Neuron (in vitro differentiated cells): ENCODE measurements at regions not wholly inside any gene's neighbourhood (a gene's known extent, or its start where the extent isn't known, plus 50 kb on each side); places are given as distances from the start of the nearest gene placed in this dataset.

Experiments used
- H2AFZ ChIP-seq: one replicate; pipeline ENCODE4 v1.6.1; 2013; ENCODE audit warnings: low read depth, mild to moderate bottlenecking, inconsistent platforms, low read length, moderate library complexity
- H3K27me3 ChIP-seq: one replicate; pipeline ENCODE4 v1.6.1; 2013; ENCODE audit warnings: low read length; ENCODE audit not compliant: insufficient read depth
- H3K36me3 ChIP-seq: one replicate; pipeline ENCODE4 v1.6.1; 2013; ENCODE audit warnings: low read length; ENCODE audit not compliant: insufficient read depth
- H3K4me1 ChIP-seq: one replicate; pipeline ENCODE4 v1.6.1; 2013; ENCODE audit warnings: low read length; ENCODE audit not compliant: insufficient read depth
- H3K4me3 ChIP-seq: 2 replicates; pipeline ENCODE4 v1.5.1; 2013; ENCODE audit warnings: mild to moderate bottlenecking, low read length, moderate library complexity
- H3K9me3 ChIP-seq: one replicate; pipeline ENCODE4 v1.6.1; 2013; ENCODE audit warnings: low read length

DNA sequence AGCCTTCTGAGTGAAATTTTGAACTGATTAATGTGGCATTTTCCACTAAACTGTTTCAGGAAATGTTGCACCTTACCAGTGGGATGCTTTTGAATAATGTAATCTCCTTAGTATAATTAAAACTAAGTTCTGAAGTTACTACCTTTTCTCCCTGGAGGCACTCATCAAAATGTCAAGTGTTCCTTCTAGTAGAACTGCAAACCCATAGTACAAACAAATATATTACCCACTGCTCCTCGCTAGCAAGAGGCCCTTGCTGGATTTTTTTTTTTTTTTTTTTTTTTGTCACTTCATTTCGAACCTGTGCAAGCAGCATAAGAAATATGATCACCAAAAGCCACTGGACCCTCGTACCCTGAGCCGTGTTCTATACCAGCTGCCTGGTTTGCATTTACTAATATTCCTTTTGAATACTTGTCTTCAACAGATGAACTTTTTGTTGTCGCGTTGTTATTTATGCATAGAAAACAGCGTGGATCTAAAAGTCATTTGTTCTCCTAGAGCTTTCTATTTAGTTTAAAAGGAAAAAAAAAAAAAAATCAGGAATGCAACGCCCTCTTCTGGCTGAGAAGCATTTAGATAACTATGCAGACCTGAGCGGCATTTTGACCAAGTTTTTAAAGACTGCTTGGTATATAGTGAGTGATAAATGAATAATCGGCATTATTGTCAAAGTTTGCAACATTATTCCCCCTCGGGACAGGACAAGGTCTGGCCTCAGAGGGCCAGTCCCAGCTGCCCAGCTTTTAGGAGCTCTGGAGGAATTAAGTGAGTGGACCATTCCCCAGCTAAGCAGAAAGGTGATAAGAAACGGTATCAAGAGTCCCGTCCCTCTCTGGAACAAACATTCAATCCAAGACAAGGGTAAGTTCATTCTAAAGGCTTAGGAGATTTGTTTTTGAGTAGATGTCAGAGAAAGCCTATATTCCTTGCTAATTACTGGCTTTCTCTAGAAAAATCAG is 162.5 kb upstream of the KIF2A start:
- Histone ChIP-seq H3K4me3 (no peak overlapping the region), H3K9me3 (no peaks in the 10 kb centered on the region), H3K27me3 (peaks cover 6% of the 10 kb centered on the region), H2AFZ (no peak overlapping the region), H3K36me3 (no peaks in the 10 kb centered on the region), H3K4me1 (peaks cover 6% of the 10 kb centered on the region)

DNA sequence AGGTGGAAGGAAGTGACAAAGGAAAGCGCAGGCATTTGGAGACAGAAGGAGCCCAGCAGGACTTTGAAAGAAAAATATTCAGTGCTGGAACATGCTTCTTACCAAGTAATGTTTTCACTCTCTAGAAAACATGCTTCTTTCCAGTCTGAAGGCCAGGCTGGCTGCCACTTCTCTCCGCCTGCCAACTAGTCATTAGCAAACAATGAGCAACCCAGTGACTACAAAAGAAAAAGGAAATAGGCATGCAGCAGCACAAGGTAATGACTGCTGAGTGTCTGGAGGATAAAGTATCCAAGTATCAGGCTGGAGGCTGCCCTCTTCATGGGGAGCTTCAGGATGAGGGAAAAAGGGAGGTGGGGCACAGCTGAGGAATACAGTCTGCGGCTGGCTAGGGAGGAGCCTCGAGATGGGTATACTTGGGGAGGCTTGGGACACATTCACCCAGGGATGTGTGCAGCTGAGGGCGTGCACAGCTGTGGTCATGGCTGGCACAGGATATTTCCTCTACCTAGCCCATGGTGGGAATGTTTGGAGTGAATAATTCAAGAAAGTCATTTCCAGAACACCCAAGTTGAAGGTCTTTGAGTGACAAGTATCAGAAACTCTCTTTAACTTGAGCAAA is 161.5 kb upstream of the KIF2A start:
- Histone ChIP-seq H3K4me3 (no peak overlapping the region), H3K4me1 (peaks cover 3% of the 10 kb centered on the region), H2AFZ (no peak overlapping the region), H3K36me3 (no peaks in the 10 kb centered on the region), H3K9me3 (no peaks in the 10 kb centered on the region), H3K27me3 (peaks cover 3% of the 10 kb centered on the region)

DNA sequence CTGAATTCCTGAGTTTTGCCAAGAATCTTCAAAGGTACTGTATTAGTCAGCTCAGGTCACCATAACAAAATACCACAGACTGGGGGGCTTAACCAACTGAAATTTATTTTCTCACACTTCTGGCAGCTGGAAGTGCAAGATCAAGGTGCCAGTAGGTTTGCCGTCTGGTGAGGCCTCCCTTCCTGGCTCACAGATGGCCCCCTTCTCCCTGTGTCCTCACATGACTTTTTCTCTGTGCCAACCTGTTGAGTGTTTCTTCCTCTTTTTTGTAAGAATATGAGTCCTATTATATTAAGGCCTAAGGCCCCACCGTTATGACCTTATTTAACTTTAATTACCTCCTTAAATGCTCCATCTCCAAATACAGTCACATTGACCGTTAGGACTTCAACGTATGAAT is 156.1 kb upstream of the KIF2A start:
- H3K36me3 ChIP-seq, result no peaks in the 10 kb centered on the region
- no peak overlapping the region for H2AFZ ChIP-seq
- peaks cover 3% of the 10 kb centered on the region for H3K27me3 ChIP-seq
- no peaks in the 10 kb centered on the region for H3K9me3 ChIP-seq
- peaks cover 16% of the 10 kb centered on the region for H3K4me1 ChIP-seq
- no peak overlapping the region for H3K4me3 ChIP-seq

DNA sequence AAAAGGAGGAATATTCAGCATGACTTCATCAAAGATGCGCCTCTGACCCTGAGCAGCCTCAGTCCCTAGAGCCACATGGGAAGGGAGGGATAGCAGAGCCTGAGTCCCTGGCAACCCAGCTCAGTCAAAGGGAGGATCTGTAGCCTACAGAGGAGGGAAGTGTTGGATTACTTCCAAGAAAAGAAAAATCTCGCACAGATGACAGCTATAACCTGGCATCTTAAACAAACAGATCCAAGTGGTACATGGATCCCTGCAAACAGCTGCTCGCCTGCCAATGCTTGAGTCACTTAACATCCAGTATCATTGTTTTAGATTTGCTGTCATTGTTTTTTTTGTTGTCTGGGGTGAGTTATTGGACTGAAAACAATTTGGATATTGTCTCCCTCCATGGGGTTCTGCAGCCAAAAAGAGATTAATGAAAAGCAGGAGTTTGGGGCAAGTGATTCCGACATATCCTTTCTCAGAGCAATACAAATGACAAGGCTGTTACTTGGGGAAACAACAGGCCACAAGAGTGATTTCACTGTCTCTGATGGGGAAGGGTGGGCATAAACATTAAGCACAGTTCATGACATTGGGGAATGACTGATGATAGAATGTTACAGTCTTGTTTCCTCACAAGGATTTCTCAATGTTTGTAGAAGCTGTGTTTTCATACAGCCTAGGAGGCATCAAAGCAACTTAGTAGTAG is 153.5 kb upstream of the KIF2A start:
- Histone ChIP-seq H3K4me1 (peaks cover 16% of the 10 kb centered on the region), H3K27me3 (no peaks in the 10 kb centered on the region), H3K4me3 (no peak overlapping the region), H2AFZ (no peak overlapping the region), H3K9me3 (no peaks in the 10 kb centered on the region), H3K36me3 (no peaks in the 10 kb centered on the region)

DNA sequence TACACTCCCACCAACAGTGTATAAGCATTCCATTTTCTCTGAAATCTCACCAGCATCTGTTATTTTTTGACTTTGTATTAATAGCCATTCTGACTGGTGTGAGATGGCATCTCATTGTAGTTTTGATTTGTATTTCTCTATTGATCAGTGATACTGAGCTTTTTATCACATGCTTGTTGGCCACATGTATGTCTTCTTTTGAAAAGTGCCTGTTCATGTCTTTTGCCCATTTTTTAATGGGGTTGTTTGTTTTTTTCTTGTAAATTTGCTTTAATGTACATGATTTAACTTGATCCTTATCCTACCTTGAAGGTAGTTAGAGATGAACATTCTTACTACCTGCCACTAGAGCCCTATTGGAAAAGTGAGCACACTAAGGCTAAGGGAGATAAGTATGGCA is 151.2 kb upstream of the KIF2A start:
- no peak overlapping the region for H2AFZ ChIP-seq
- no peak overlapping the region for H3K4me3 ChIP-seq
- no peaks in the 10 kb centered on the region for H3K36me3 ChIP-seq
- no peaks in the 10 kb centered on the region for H3K27me3 ChIP-seq
- no peaks in the 10 kb centered on the region for H3K9me3 ChIP-seq
- H3K4me1 ChIP-seq, result peaks cover 16% of the 10 kb centered on the region

DNA sequence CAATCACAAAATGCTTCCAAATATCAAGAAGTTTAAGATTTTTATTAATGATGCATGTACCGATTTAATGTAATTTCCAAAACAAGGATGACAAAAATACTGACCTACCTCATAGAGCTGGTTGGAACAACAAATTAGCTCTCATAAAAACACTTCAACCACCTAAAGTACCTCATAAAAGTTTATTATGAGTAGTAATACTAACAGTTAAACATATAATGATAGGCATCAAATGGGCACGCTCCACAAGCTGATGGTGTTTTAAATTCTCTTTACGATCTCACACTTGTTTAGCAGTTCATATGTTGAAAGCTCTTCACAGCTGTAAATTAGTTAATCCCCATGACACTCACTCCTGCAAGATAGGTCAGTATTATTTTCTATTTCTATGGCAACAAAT is 150.0 kb upstream of the KIF2A start:
- Histone ChIP-seq H3K36me3 (no peaks in the 10 kb centered on the region), H2AFZ (no peak overlapping the region), H3K27me3 (no peaks in the 10 kb centered on the region), H3K4me1 (peaks cover 16% of the 10 kb centered on the region), H3K4me3 (no peak overlapping the region), H3K9me3 (no peaks in the 10 kb centered on the region)

DNA sequence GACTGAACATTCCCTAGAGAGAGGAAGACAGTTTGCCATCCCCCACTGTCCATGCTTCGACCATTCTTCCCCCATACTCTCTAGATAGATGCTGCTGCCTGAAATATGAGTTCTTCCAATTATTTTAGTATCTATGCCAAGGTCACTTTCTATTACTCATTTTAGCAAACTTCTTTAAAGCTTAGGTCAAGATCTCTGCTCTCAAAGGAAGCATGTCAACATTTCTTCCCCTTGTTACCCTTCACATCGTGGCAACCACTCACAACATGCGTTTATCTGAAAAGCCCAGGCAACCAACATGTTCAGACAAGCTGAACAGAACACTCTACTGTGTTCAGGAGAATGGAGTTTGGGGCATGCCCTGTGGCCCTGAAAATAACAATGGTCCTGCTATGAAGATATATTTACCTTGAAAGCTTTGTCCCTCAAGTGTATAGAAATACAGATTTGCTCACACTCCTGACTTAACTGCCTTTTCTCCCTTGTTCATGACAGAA is 138.4 kb upstream of the KIF2A start:
- H3K4me3 ChIP-seq, result no peak overlapping the region
- H3K27me3 ChIP-seq, result no peaks in the 10 kb centered on the region
- peak overlapping the region; percentile 8 for H2AFZ ChIP-seq
- H3K4me1 ChIP-seq, result peaks cover 20% of the 10 kb centered on the region
- H3K36me3 ChIP-seq, result no peaks in the 10 kb centered on the region
- H3K9me3 ChIP-seq, result no peaks in the 10 kb centered on the region

DNA sequence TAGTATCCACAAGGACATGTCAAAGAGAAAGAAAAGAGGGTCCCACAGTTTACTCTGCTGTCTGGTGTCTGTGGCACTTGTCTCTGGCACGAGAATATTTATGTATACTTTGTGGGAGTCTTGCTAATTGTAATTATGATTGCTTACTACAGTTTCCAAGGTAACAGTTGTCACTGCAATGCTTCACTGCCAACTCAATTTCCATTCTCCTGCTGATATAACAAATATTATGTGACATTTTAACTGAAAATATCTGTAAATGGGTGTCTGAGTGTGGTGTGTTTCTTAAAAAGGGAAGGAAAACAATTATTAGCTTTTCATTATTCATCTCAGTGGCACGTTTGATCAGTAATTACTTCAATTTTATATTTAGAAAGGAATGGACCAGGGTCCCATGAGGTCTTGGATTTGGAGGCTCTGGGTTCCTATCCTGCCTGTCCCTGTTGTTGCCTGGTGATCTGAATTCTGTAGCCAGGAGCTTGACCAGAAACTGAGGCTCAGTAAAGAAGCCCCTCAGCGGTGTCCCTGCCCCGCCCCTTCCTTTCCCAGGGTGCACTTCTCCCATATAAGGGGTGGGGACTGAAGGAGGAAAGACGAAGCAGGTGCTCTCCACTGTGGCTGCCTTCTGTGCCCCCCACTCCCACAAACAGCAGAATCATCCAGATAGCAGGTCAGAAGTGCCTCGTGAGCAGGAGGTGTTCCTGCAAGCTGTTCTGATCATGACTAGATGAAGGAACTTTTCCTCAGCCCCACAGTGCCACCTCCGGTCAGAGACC is 137.3 kb upstream of the KIF2A start:
- Histone ChIP-seq H3K4me1 (peaks cover 20% of the 10 kb centered on the region), H3K9me3 (no peaks in the 10 kb centered on the region), H3K36me3 (no peaks in the 10 kb centered on the region), H3K27me3 (no peaks in the 10 kb centered on the region), H2AFZ (no peak overlapping the region), H3K4me3 (no peak overlapping the region)

DNA sequence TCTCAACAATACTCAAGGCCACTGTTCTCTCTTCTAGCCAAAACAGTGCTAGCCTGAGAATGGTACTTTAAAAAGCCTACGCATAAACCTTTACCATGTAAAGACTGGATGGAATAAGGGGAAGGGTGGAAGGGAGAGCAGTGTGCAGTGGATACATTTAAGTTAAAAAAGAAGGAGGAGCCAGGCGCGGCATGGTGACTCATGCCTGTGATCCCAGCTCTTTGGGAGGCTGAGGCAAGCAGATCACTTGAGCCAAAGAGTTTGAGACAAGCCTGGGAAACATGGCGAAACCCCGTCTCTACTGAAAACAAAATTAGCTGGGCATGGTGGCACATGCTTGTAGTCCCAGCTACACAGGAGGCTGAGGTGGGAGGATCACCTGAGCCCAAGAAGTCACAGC is 127.7 kb upstream of the KIF2A start:
- H3K9me3 ChIP-seq, result no peaks in the 10 kb centered on the region
- H3K36me3 ChIP-seq, result no peaks in the 10 kb centered on the region
- no peak overlapping the region for H2AFZ ChIP-seq
- no peaks in the 10 kb centered on the region for H3K4me1 ChIP-seq
- H3K4me3 ChIP-seq, result no peak overlapping the region
- H3K27me3 ChIP-seq, result no peaks in the 10 kb centered on the region

DNA sequence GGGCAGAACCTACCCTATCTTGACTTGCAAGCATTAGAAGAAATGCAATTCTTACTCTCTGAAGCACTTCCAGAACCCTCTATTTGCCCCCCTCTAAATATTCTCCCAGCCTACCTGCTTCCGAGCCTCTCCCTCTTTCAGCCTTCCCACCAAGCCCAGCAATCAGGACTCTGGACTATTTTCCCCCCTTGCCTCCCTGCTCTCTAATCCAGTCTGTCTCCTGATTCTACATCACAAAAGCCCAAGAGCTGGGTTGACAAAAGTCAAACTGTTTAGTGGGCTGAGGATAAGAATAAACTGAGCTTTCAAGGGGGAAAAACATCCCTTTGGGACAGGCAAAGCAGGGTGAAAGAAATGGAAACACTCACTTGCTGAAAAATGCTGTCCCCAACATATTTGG is 123.2 kb upstream of the KIF2A start:
- no peaks in the 10 kb centered on the region for H3K36me3 ChIP-seq
- H3K27me3 ChIP-seq, result no peaks in the 10 kb centered on the region
- no peaks in the 10 kb centered on the region for H3K9me3 ChIP-seq
- H3K4me3 ChIP-seq, result no peak overlapping the region
- no peak overlapping the region for H2AFZ ChIP-seq
- H3K4me1 ChIP-seq, result no peaks in the 10 kb centered on the region

DNA sequence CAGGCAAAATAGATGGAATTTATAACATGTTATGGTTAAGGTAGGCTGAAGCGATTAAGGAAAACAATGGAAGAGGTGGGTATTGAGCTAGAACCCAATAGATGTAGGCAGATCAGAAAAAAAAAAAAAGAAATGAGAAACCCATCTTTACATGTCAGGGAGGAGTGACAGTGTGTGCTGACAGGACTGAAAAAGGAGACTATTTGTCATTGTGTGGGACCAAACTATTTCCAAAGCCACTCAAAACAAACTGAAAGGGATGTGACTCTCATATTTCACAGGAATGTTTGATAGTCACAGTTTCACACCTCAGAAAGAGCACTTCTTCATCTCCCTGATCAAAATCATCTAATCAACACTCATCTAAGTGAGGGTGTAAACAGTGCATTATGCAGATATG is 122.3 kb upstream of the KIF2A start:
- H2AFZ ChIP-seq, result no peak overlapping the region
- H3K27me3 ChIP-seq, result no peaks in the 10 kb centered on the region
- no peaks in the 10 kb centered on the region for H3K36me3 ChIP-seq
- H3K4me1 ChIP-seq, result no peaks in the 10 kb centered on the region
- no peaks in the 10 kb centered on the region for H3K9me3 ChIP-seq
- H3K4me3 ChIP-seq, result no peak overlapping the region

DNA sequence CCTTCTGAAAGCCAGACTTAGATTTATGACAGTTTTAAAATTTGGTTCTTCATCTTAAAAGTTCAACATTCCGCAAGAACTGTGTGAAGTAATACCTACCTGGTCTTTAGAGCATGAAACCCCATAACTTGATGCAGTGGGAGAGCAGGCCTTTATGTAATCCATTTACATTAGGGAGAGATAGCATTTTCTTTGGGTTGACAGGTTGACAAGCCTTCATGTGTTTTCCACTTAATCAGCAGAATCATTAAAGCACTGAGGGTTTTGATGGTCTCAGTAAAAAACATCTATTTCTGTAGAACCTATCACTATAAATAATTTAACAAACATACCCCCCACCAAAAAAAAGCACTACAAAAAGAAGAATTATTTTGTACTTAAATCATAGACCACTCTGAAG is 121.6 kb upstream of the KIF2A start:
- Histone ChIP-seq H3K27me3 (no peaks in the 10 kb centered on the region), H2AFZ (no peak overlapping the region), H3K4me3 (no peak overlapping the region), H3K4me1 (no peaks in the 10 kb centered on the region), H3K36me3 (no peaks in the 10 kb centered on the region), H3K9me3 (no peaks in the 10 kb centered on the region)
